ENCODE measurements at regions not wholly inside any gene's neighbourhood (a gene's known extent, or its start where the extent isn't known, plus 50 kb on each side); places are given as distances from the start of the nearest gene placed in this dataset.

DNA sequence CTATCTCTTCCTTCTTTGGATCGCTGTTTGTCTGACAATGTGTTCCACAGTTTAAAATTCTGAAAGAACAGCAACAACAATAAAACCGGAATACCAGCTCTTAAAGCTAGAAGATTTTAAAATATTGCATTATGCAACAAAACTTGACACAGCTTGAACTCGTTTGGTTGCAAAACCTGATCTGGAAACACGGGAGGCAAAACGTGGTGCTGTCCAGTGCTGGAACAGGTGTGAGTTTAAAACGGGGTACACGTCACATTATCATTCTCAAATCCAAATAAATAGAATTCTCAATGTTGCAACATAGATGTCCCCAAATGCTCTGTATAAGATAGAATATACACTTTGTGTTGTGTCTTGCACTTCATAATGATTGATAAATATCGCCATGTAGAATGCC is 110.9 kb upstream of the LYSMD4 start:
- dilution Hi-C loops (cut with HindIII; ENCODE audit: low sequenced_read_pairs, unreplicated experiment): no loop called here
- H3K23ac ChIP-seq (ENCODE audit: low read depth, low read length): no peak overlapping the region
- H4K20me1 ChIP-seq (ENCODE audit: insufficient read depth, low read length): no peaks in the 10 kb centered on the region
- ATAC-seq (ENCODE audit: low read depth) (no peak), DNase-seq (no peak)
- H3K4ac ChIP-seq (ENCODE audit: low read depth, low read length): no peak overlapping the region
- CTCF ChIA-PET: interaction anchor here (1.0 kb wide), 1 partner anchor 9 kb away, joined by 3 read pairs; no protein-coding TSS in a partner anchor
- POLR2A ChIA-PET (ENCODE audit: unreplicated experiment): no interaction called here
- no peak overlapping the region for H2BK120ac ChIP-seq (ENCODE audit: low read depth, low read length)
- H3K9ac ChIP-seq (ENCODE audit: low read depth, low read length): no peak overlapping the region
- intact Hi-C loops (cut with micrococcal nuclease): no loop called here
- no peak overlapping the region for H3K56ac ChIP-seq (ENCODE audit: extremely low read depth, insufficient read depth, low read length)
- no peaks in the 10 kb centered on the region for H3K4me1 ChIP-seq (ENCODE audit: control insufficient read depth, insufficient read depth, low read length)
- H3K18ac ChIP-seq (ENCODE audit: low read depth, low read length): no peak overlapping the region
- H3K9me1 ChIP-seq (ENCODE audit: insufficient read depth, low read length): 0 out of 2 replicates have a peak, but pooled peaks cover 2% of the 10 kb centered on the region
- H3K36me3 ChIP-seq (ENCODE audit: control insufficient read depth, insufficient read depth, low read length): no peaks in the 10 kb centered on the region
- in situ Hi-C loops (cut with MboI; ENCODE audit: low sequenced_read_pairs): no loop called here
- no CpG with 5 or more reads among the region's 8 CpGs for WGBS, 2 experiments (ENCODE audit: extremely low coverage in 2 of 2, insufficient read length in 1 of 2)
- BruUV-seq (replicated peaks): no TSS peak
- H2AFZ ChIP-seq (replicated peaks; ENCODE audit: low read length, poor library complexity): no peak overlapping the region
- H3K9me3 ChIP-seq (ENCODE audit: control insufficient read depth, insufficient read depth, low read length): no peaks in the 10 kb centered on the region
- no peak overlapping the region for H2BK20ac ChIP-seq (ENCODE audit: low read depth, low read length)
- no peak for TF ChIP-seq BHLHE40 (IDR thresholded peaks at IDR 0.05; ENCODE audit: low read depth, low read length)
- TF ChIP-seq CHD1 (IDR thresholded peaks at IDR 0.05; ENCODE audit: low read depth, low read length): no peak
- no peak for TF ChIP-seq FOS (IDR thresholded peaks at IDR 0.05; ENCODE audit: low read depth, low read length)
- 0 out of 2 replicates have a peak, but pooled peaks have one; percentile 2 for TF ChIP-seq CEBPB (IDR thresholded peaks at IDR 0.05; ENCODE audit: low read depth, low read length)
- H3K4me2 ChIP-seq (ENCODE audit: low read depth, low read length): no peak overlapping the region
- no peak overlapping the region for H2BK5ac ChIP-seq (ENCODE audit: low read depth, low read length, poor library complexity, severe bottlenecking)
- H3K14ac ChIP-seq (replicated peaks; ENCODE audit: low read depth, low read length): no peak overlapping the region
- no peaks in the 10 kb centered on the region for H3K79me1 ChIP-seq (ENCODE audit: low read depth in 1 of 2, low read length in 2 of 2)
- H4K8ac ChIP-seq (ENCODE audit: low read depth in 2 of 2, low read length in 2 of 2): no peak overlapping the region
- H3K4me3 ChIP-seq (ENCODE audit: insufficient read depth, low read depth, low read length): no peak overlapping the region
- no peak overlapping the region for H2AK5ac ChIP-seq (ENCODE audit: low read depth, low read length)
- H4K91ac ChIP-seq (ENCODE audit: insufficient read depth, low read depth, low read length): no peak overlapping the region
- no peak overlapping the region for H2AK9ac ChIP-seq (replicated peaks; ENCODE audit: low read depth, low read length, poor library complexity)
- H4K5ac ChIP-seq (ENCODE audit: low read depth, low read length): no peak overlapping the region
- no peak overlapping the region for H2BK15ac ChIP-seq (ENCODE audit: low read depth, low read length)
- no peak overlapping the region for H3K27ac ChIP-seq (ENCODE audit: insufficient read depth, low read length)
- H3K27me3 ChIP-seq (ENCODE audit: control insufficient read depth, insufficient read depth, low read length): no peaks in the 10 kb centered on the region
